ENCODE measurements at regions not wholly inside any gene's neighbourhood (a gene's known extent, or its start where the extent isn't known, plus 50 kb on each side); places are given as distances from the start of the nearest gene placed in this dataset.
"Not testable (repeated sequence)": the region's sequence is repeated elsewhere in the genome, so short reads cannot be mapped to it uniquely, and the experiment has no call there.

DNA sequence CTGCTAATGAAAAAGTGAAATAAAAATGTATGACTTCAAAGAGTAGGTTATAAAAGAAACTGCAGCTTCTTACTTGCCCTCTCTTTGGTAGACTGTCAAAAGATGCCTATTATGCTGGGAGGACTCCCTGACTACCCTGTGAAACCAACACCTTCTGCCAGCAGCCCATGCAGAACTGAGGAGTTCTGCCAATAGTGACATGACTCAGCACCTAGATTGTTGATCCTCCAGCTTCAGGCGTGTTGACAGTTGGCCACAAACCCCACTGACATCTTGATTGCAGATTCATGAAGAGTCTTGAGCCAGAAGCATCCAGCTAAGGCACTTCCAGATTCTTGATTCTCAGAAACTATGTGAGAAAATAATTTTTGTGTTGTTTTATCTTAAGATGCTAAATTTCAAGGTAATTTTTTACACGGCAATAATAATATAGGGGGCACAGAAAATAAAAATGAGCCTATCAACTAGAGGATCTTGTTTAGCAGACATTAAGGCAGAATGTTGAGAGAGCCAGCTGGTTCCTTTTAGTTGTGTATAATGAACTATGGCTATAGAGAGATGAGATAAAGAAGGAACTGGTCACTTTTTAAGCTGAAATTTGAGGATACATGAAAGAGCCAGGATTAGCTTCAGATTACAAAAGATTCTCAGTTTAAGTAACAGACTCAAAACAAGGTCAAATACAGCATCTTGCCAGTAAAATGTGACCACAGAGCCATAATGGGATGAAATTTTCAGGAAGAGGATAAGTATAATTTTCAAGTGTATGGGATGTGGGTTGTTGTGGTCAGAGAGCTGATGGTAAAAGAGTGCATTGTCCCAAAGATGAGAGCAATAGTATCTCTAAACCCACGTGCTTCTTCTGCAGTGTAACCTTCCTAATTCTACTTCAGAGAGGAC lies 588.7 kb upstream of the CBLB start:
- DNase-seq, result peak; percentile 33
- peak; percentile 96 for ATAC-seq

GRCh38 chr3:106458952-106459351 lies 590.1 kb upstream of the CBLB start:
- DNase-seq (no peak), ATAC-seq (no peak)

- ATAC-seq (no peak), DNase-seq (no peak)
These were observed 598.1 kb upstream of the CBLB start for GRCh38 chr3:106466881-106467280.

DNA sequence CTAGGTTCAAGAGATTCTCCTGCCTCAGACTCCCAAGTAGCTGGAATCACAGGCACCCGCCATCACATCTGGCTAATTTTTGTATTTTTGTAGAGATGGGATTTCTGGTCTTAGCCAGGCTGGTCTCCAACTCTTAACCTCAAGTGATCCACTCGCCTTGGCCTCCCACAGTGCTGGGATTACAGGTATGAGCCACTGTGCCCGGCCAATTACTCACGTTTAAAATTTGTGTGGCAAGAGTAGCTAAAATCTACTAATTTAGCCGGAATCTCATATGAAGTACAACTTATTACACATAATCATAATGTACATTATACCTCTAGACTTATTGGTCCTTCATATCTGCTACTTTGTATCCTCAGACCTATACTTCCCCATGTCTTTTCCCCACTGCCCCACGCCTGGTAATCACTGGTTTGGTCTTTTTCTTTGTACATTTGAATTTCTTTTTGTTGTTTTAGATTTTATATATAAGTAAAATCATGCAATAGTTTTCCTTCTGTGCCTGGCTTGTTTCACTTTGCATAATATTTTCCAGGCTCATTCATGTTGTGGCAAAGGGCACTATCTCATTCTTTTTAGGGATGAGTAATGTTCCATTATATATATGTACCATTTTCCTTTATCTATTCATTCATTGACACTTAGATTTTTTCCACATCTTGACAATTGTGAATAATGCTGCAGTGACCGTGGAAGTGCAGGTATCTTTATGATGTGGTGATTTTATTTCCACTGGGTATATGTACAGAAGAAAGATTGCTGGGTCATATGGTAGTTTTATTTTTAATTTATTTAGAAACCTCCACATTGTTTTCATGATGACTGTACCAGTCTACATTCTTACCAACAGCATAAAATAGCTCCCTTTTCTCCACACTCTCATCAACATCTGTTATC lies 605.0 kb upstream of the CBLB start:
- ATAC-seq, result peak; percentile 96
- DNase-seq, result peak; percentile 24

DNA sequence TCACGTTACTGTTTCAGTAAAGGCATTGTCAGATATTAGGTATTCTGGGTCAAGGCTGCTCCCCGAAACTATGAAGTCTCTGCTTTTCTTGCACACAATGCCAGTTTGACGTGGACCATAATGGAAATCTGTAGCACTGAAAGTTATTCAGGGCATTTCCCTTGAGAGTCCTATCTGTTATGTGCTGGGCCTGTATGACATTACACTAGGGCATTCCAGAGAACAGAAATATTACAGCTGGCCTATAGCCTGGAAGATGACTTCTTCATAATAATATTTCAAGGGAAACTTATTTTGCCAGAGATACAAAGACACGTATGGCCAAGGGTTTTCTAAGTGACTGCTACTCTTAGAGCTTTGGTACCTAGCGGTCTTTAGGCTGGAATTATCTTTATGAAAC lies 613.6 kb upstream of the CBLB start:
- DNase-seq (no peak), ATAC-seq (no peak)

DNA sequence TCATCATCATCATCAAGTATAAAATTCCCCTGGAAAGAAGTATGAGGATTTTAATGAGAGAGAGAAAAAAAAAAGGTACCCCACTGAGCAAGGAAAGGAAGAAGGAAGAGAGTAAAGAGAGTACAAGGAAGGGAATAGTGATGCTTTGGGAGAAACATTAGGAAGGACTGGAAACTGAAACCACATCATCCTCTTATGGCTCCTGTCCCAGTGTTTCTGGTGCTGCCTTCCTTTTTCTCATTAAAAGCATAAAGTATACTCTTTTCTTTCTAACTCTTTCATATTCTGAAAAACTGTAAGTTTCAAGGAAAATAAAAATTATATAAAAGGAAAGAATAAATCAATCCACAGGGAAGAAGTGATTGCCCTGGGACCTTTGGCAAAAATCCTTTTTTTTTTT lies 616.4 kb upstream of the CBLB start:
- DNase-seq (no peak), ATAC-seq (no peak)

DNA sequence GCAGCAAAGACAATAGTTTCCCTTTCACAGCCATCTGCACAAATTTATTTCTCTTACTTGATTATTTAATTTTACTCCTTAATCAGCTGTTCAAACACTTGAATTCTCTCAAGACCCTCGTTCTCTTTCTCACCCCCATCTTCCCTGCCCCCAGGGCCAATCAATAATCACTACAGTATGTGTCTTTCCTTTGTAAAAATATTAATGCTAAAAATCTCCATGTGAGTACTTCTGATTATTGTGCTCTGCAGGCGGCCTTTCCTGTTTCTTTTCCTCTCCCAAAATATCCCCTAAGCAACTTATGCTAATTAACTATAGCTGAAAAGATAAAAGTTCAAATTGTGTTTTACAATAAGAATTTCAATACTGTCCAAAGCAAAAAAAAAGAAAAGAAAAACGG lies 617.0 kb upstream of the CBLB start:
- no peak for ATAC-seq
- no peak for DNase-seq

GRCh38 chr3:106486945-106487639 lies 618.3 kb upstream of the CBLB start:
- ATAC-seq, DNase-seq: not testable (repeated sequence)

DNA sequence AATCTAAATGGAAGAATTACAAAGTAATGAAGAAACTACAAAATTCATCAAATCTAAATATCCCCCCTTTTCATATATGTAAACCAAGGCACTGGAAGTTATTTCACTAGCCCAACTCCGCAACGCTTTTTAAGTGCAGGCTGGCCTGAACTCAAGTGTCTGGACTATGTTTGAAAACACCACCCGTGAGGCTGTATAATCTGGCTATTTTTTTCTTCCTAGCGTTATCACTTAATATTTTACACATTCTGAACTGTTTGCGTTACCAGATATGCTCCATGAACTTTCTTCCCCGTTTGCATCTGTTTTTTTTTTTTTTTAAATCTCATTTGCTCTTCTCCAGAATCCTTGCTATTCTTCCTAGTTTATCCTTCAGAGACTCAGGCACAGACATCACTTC lies 619.5 kb upstream of the CBLB start:
- DNase-seq (no peak), ATAC-seq (no peak)

GRCh38 chr3:106491796-106492195 lies 623.0 kb upstream of the CBLB start:
- DNase-seq (no peak), ATAC-seq (no peak)

DNA sequence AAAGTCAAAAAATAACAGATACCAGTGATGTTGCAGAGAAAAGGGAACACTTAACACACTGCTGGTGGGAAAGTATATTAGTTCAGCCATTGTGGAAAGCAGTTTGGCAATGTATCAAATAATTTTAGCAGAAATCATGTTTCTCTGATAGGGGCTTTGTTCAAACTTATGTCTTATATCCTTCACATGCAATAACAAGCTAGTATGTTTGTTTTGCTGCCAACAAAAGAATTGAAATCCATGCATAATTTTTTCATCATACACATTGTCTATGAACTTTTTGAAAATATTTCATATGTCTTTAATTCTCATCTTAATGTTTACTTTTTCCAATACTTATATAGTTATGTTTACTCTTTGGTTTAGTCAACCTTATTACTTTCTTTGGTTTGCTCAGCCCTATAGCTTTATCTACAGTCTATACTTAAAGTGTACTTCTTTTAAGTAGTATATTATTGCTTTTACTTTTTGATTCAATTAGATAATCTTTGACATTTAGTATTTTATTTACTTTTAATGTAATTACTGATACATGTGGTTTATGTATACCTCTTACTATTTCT lies 639.6 kb upstream of the CBLB start:
- ATAC-seq, result no peak
- DNase-seq, result no peak

DNA sequence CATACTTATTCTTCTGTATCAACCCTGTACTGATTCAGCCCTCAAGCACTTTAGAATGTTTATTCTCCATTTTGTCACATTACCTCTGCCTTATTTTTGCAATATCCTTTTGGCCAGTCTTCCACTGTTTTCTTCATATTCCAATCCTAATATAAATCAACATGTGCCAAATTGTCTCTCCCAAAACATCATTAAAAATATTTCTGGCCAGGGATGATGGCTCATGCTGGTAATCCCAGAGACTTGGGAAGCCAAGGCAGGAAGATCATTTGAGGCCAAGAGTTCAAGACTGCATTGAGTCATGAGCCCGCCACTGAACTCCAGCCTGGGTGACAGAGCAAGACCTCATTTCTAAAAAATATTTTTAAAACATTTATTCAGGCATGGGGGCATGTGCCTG lies 641.4 kb upstream of the CBLB start:
- DNase-seq, result no peak
- ATAC-seq, result no peak

DNA sequence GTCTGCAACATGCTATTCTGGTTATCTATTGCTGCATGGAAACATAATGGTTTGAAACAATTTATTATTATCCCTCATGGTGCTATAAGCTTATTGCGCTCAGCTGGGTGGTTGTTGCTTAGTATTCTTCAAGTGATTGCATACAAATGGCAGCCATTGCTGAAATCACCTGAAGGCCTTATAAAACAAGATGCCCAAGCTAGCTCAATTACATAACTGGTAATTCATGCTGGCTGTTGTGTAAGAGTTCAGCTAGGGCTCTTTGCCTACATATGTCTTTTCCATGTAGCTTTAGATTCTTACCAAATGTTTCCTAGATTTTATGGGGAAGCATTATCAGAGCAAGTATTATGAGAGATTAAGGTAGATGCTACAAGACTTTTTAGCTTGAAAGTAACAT lies 644.0 kb upstream of the CBLB start:
- ATAC-seq (no peak), DNase-seq (no peak)

DNA sequence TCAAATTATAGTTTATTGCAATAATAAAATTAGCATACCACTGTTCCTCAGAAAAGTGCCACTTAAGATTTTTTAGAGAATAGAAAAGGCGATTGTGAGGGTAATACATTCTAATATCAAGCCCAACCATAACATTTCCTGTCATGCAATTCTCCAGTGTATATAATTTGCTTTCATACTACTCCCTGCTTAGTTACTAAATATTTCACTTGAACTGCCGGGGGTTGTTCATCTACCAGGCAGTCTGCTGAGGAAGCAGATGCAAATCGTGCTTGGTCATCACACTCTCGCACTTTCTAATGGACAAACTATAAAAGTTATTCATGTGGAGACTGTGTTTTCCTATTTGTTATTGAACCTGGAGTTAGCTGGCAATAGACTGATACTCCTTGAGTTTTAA lies 645.6 kb upstream of the CBLB start:
- DNase-seq (no peak), ATAC-seq (no peak)

GRCh38 chr3:106518516-106518915 lies 649.7 kb upstream of the CBLB start:
- no peak for ATAC-seq
- DNase-seq, result no peak

GRCh38 chr3:106522397-106522796 lies 653.6 kb upstream of the CBLB start:
- no peak for ATAC-seq
- DNase-seq, result no peak

DNA sequence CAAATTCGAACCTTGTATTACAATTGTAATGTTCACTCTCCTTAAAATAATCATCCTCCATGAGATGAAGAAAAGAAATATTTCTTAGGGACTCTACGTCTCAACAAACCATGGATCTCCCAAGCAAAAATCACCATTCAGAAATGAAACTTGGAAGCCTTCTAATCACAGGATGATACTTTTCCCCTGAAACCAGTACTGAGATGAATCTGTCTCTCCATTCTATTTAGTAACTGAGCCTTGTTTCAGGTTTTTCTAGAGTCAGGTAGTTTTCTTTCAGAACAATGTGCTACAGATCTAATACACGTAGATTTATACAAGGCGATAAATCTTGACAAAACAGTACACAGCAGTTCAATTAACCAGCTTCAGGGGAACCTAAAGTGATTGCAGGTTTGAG lies 660.1 kb upstream of the CBLB start:
- ATAC-seq, result no peak
- DNase-seq, result no peak

DNA sequence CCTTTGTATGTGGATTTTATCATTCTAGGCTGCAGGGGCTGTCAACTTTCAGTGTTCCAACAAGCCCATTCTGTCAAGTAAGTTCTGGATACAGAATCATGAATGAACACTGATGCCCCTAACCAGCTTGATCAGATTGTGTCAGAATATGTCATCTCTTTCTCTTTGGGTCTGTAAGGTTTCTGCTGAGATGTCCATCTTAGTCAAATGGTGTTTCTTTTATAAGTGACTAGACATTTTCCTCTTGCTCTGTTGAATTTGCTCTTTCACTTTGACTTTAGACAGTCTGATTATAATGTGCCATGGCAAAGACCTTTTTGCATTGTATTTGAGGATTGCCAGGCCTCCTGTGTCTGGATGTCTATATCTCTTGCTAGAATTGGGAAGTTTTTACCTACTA lies 660.9 kb upstream of the CBLB start:
- peak; percentile 41 for ATAC-seq
- no peak for DNase-seq

GRCh38 chr3:106530367-106530766 lies 661.6 kb upstream of the CBLB start:
- ATAC-seq (no peak), DNase-seq (no peak)

DNA sequence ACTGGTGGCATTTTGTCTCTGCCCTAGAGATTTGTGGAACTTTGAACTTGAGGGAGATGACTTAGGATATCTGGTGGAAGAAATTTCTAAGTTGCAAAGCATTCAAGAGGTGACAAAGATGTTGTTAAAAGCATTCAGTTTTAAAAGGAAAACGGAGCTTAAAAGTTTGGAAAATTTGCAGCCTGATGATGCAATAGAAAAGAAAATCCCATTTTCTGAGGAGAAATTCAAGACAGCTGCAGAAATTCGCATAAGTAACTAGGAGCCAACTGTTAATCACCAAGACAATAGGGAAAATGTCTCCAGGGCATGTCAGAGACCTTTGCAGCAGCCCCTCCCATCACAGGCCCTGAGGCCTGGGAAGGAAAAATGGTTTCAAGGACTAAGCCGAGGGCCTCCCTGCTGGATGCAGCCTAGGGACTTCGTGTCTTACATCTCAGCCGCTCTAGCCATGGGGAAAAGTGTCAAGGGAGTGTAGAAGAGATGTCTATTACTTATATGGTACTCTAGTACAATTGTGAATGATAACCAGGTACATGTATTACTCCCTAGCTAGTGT lies 663.0 kb upstream of the CBLB start:
- DNase-seq, ATAC-seq: not testable (repeated sequence)

DNA sequence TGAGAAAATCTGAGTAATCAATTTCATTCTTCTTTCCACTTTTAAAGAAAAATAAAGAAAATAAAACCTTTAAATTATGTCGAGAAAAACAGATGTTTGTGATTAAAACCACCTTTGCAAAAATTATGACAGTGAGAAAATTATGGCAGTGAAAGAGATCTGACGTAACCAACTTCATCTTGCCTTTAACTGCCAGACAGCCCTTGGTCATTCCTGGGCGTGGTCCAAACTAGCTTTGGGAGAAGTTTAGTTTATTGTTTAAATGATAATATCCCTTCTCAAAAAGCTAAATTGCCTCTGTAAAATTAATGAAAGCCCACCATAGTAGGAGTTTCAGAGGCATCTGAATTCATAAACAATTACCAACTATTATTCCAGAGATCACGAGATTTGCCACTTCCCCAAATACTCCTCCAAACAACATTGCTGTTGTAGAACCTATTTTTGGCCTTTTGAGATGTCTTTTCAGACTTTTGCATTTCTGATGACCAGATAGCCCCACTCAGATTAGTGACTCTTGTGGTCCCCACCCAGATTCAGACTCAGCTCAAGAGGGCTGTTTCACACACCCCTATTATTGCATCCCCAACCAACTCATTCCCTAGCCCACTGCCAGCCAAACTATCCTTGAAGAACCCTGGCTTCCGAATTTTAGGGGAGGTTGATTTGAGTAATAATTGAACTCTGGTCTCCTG lies 664.4 kb upstream of the CBLB start:
- DNase-seq, result no peak

More for the DNA sequence above, 664.4 kb upstream of the CBLB start:
- no peak for ATAC-seq
